Common myeloid progenitor, CD34-positive (primary cell): ENCODE measurements at regions not wholly inside any gene's neighbourhood (a gene's known extent, or its start where the extent isn't known, plus 50 kb on each side); places are given as distances from the start of the nearest gene placed in this dataset.

Source experiments
- CTCF ChIA-PET: fragments of 350-600 bp; sonication (Branson Sonifier 250); formaldehyde crosslinking; loops from one replicate; lab custom pipeline; 2021; ENCODE audit warnings: antibody characterized with exemption; lab: Charles Lee
- POLR2A ChIA-PET: fragments of 350-600 bp; sonication (Branson Sonifier 250); formaldehyde crosslinking; loops from one replicate; lab custom pipeline; 2021; ENCODE audit warnings: antibody characterized with exemption; lab: Charles Lee
- DNase-seq, 3 donors: peaks; one replicate each; pipeline versions ENCODE4 v3.0.0 to v3.0.0-alpha.2; 2013
- H3K27ac ChIP-seq, 2 experiments: 1 replicate in 1 of 2; 2 replicates in 1 of 2; pipeline ENCODE4 v1.7.0; 2013; ENCODE audit warnings: inconsistent platforms in 2 of 2, low read length in 2 of 2, mild to moderate bottlenecking in 2 of 2, low read depth in 1 of 2, moderate library complexity in 1 of 2; ENCODE audit not compliant: severe bottlenecking in 2 of 2, insufficient read depth in 1 of 2, poor library complexity in 1 of 2
- H3K27me3 ChIP-seq, 5 experiments: replicated peaks in 2 of 5; 1 replicate in 3 of 5; 2 replicates in 2 of 5; pipeline versions ENCODE4 v1.6.1 to v1.7.0; 2013; ENCODE audit warnings: low read length in 4 of 5, mild to moderate bottlenecking in 2 of 5, moderate library complexity in 2 of 5, inconsistent platforms in 1 of 5; ENCODE audit not compliant: insufficient read depth in 5 of 5, control insufficient read depth in 4 of 5
- H3K36me3 ChIP-seq, 4 experiments: 1 replicate in 2 of 4; 2 replicates in 2 of 4; pipeline versions ENCODE4 v1.6.1 to v1.7.0; 2013; ENCODE audit warnings: low read length in 3 of 4, control low read depth in 1 of 4, mild to moderate bottlenecking in 1 of 4; ENCODE audit not compliant: control insufficient read depth in 4 of 4, insufficient read depth in 4 of 4
- H3K4me1 ChIP-seq, 4 experiments: 1 replicate in 3 of 4; 2 replicates in 1 of 4; pipeline versions ENCODE4 v1.6.1 to v1.7.1; 2013; ENCODE audit warnings: low read length in 3 of 4, mild to moderate bottlenecking in 3 of 4, control low read depth in 1 of 4, inconsistent platforms in 1 of 4, moderate library complexity in 1 of 4; ENCODE audit not compliant: control insufficient read depth in 4 of 4, insufficient read depth in 4 of 4; ENCODE audit errors: control extremely low read depth in 1 of 4
- H3K4me3 ChIP-seq, 7 experiments: 1 replicate in 4 of 7; 2 replicates in 3 of 7; pipeline versions ENCODE4 v1.5.1 to v1.7.0; 2013; ENCODE audit warnings: mild to moderate bottlenecking in 7 of 7, low read length in 6 of 7, moderate library complexity in 6 of 7, inconsistent platforms in 2 of 7, low read depth in 2 of 7, control low read depth in 1 of 7; ENCODE audit not compliant: insufficient read depth in 4 of 7, control insufficient read depth in 1 of 7; ENCODE audit errors: extremely low read depth in 1 of 7
- H3K9me3 ChIP-seq, 5 experiments: 1 replicate in 4 of 5; 2 replicates in 1 of 5; pipeline versions ENCODE4 v1.6.1 to v1.7.1; 2013; ENCODE audit warnings: low read length in 4 of 5, mild to moderate bottlenecking in 2 of 5, inconsistent platforms in 1 of 5, low read depth in 1 of 5, moderate library complexity in 1 of 5; ENCODE audit not compliant: control insufficient read depth in 4 of 5, insufficient read depth in 2 of 5; ENCODE audit errors: control extremely low read depth in 1 of 5
- WGBS: methylation state at CpG from one replicate; pipeline ENCODE4 v1.1.5; 2013; ENCODE audit not compliant: insufficient coverage; 5-methylcytosine and 5-hydroxymethylcytosine counted together

- H3K4me3 ChIP-seq, result no peak overlapping the region
- no peaks in the 10 kb centered on the region for H3K9me3 ChIP-seq
- no peaks in the 10 kb centered on the region for H3K27me3 ChIP-seq
- 94% methylated on average over 2 of the region's 2 CpGs for WGBS
- ChIA-PET POLR2A (no interaction called here), CTCF (interaction anchor here (0.7 kb wide), 1 partner anchor 31 kb away, joined by 3 read pairs; no protein-coding TSS in a partner anchor)
- no peak for DNase-seq
- no peak overlapping the region for H3K27ac ChIP-seq
- H3K36me3 ChIP-seq, result no peaks in the 10 kb centered on the region
- H3K4me1 ChIP-seq, result peaks cover 0 to 13% (median 1%) of the 10 kb centered on the region in 4 experiments
Measured at GRCh38 chr7:10919923-10920322, 53.7 kb upstream of the PHF14 start.
